ENCODE measurements at regions not wholly inside any gene's neighbourhood (a gene's known extent, or its start where the extent isn't known, plus 50 kb on each side); places are given as distances from the start of the nearest gene placed in this dataset.

DNA sequence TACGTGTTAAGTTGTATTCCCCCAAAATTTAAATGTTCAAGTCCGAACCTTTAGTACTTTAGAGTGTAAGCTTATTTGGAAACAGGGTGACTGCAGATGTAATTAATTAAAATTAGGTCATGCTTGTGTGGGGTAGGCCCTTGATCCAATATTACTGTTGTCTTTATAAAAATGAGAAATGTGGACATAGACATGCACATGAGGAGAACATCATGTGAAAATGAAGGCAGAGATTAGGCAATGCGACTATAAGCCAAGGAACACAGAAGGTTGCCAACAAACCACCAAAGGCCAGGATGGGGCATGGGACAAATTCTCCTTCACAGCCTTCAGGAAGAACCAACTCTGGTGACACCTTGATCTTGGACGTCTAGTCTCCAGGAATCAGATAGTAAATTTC lies 1698.4 kb upstream of the SLC10A2 start:
- DNase-seq = no peak

DNA sequence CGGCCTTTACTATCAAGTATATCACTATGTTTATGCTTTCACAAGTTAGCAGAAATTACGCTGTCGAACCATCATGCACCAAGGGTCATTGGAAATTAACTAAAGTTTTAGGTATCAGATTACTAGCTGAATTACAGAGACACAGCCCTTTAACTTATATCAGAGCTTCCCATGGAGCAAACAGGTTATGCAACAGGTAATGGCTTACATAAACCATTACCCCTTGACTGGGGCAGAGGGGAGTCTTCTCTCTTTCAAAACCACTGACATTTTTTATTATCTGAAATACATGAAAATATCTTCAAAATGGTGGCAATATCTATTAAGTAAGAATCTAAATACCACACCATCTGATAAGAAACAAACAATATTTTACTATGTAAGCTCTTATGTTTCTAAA lies 1692.9 kb upstream of the SLC10A2 start:
- no peak for DNase-seq

DNA sequence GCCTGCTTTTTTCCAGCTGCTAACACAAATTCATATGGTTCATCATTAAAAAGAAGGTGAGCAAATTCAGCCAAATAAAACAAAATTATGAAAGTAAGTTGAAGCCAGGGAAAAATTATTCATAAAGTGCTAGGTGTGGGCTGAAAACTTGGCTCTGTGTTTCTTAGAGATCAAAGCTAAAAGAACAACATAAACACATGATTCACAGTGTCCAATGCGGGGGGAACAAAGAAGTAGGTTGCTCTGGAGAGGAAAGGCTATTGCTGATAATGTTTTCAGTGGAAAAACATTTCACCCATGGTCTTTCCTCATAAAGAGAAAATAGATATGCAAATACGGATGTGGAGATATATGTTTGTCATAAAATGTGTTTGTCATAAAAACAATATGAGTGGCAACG lies 1691.5 kb upstream of the SLC10A2 start:
- no peak for DNase-seq

DNA sequence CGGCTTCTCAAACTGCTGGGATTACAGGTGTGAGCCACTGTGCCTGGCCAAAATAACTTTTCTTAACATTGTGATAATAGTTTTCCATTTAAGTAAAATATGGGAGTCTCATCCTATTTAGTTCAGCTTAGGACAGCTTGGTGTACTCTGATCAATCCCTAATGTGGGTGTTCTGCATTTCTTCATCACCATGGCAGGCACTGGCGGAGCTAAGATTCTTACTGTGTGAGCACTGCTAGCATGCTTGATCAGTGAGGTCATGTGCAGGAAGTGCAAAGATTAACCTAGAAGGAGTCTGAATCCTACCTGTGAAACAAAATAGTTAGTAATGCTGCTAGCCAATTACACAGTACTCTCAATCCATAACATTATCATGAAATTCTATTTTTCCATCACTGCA lies 1684.2 kb upstream of the SLC10A2 start:
- DNase-seq = no peak

DNA sequence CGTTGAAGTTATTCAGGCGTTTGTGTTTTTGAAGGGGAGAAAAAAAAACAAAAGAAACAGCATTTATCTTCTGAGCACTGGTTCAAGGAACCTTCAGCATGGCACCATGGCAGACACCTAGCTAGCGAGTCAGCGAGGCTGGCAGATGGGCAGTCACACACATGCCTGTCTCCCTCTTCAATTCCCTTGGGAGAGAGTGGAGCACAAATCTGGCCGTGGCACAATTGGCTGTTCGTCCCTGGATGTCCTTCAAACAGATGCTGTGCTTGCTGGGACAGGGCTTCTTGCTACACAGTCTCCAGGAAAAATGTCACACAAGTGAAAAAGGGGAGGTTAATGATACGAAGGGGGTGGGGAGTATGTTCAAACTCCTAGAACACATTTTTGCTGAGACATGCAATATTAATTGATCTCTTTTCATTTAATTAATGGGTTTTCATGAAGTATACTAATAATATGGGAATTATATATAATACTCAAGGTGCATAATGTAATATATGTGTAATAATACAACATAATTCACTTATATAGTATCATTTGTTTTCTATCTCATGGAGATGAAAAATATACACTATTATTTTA lies 1674.5 kb upstream of the SLC10A2 start:
- no peak for DNase-seq

DNA sequence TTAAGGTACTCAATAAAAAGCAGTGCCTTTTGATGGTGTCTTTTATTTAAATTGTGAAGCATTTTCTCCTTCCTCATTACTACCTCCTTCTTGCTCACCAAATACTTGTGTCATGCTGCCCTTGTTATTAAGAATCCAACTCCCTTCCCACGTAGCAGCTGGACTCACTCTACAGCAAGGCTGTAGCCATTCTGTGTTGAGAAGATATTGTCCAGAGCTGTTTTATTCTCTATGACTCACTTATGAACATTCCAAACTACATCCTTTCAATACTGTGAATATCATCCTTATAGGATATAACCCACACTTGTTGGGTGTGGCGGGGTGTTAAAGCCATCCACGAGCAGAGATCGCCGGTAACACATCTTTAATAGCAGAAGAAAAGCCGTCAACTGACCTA lies 1671.5 kb upstream of the SLC10A2 start:
- DNase-seq = no peak

DNA sequence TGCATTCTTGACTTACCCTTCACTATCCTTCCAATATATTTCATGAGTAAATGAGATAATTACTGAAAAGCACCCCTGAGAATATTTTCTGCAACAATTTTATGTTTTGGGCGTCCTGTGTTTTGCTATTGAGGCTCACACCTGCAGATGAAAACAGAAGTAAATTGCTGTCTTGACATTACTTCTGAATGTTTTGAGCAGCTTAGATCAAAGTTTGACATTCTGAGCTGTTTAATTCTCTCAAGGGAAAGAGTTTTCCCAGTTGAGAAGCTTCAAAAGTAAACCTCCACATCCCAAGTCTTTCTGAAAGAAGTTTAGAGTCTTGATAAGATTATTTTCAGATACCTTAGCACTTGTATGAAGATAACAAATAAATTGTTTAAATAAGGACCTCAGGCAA lies 1667.2 kb upstream of the SLC10A2 start:
- no peak for DNase-seq

DNA sequence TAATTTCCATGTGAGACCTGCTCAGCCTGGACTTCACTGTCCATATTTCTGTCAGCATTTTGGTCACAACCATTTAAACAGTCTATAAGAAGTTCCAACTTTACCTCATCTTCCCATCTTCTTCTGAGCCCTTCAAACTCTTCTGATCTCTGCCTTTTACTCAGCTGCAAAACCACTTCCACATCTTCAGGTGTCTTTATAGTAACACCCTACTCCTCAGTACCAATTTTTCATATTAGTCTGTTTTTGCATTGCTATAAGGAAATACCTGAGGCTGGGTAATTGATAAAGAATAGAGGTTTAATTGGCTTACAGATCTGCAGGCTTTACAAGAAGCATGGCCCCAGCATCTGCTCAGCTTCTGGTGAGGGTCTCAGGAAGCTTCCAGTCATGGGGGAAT lies 1648.9 kb upstream of the SLC10A2 start:
- DNase-seq = no peak

DNA sequence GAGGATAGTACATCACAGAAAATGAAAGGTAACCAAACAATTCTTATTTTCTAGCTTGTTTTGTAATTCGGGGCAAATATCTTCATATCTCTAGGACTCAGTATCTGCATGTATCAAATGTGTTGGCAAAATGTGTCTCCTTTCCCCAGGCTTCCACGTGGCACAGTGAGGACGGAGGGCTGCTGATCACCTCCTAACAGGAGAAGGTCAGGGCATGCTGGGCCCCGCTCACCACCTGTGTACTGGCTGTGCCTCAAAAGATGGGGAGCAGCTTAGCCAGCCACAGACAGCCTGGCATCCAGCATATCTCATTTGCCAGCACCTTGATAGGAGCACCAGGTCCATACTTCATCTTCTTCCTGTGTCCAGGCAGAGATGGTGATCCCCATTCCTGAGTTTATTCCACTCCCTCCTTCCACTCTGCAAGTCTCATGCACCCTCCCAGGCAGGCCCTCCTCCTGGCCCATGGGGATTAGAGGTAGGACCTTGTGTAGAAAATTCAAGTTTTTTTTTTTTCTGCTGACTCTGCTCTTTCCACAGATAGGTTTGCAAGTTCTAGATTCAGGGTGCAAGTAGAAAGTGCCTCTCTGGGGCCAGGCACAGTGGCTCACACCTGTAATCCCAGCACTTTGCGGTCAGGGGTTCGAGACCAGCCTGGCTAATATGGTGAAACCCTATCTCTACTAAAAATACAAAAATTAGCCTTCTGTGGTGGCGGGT lies 1639.0 kb upstream of the SLC10A2 start:
- no peak for DNase-seq

DNA sequence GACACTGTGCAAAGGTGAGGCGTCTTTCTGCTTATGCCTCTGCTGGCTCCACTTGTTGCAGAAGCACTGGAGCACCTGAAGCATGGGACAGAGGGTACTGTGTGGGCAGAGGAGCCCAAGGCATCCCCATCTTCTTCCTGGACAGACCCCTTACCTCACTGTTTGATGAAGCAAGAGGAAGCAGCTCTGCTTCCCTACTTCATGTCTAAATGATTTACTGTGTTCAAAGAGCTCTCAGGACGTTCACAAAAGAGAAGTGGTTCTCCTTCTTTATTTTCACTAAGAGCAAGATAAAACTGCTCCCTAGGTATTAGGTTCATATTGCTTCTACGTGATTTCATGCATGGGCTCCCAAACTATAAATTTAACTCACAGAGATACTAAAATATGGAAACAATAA lies 1635.4 kb upstream of the SLC10A2 start:
- DNase-seq = no peak

DNA sequence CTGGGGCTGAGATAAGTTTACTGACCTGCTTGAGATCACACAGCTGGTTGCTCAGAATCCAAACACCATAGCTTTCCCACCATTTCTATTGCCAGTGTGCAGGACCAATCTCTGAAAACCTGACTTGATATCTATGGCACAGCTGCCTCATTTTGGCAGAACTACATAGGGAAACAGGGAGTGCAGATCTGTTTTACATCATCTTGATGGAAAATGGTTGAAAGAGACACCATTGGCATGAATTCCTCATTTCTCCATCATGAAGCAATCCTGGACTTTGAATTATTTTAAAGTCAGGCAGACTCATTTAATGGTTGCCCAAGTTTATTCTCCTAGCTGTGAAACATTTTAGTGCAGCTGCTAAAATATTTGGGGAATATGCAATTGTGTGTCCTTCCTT lies 1628.2 kb upstream of the SLC10A2 start:
- DNase-seq = no peak

DNA sequence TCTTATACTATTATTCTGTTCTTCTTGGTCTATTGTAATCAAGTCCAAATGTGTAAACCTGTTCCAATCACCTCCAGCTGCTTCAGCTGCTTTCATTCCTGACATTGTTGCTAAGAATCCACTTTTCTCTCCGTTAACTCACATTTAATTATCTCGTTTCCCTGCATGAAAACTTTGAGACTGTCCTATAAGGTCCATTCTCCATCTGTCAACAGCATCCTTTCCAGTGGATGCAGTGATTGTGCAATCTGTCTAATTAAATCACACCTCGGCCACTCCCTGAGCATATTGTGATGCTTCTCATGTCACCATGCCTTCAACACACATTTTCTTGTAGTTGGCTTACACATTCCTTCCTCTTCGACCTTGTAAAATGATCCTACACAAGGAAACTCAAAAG lies 1626.9 kb upstream of the SLC10A2 start:
- no peak for DNase-seq

DNA sequence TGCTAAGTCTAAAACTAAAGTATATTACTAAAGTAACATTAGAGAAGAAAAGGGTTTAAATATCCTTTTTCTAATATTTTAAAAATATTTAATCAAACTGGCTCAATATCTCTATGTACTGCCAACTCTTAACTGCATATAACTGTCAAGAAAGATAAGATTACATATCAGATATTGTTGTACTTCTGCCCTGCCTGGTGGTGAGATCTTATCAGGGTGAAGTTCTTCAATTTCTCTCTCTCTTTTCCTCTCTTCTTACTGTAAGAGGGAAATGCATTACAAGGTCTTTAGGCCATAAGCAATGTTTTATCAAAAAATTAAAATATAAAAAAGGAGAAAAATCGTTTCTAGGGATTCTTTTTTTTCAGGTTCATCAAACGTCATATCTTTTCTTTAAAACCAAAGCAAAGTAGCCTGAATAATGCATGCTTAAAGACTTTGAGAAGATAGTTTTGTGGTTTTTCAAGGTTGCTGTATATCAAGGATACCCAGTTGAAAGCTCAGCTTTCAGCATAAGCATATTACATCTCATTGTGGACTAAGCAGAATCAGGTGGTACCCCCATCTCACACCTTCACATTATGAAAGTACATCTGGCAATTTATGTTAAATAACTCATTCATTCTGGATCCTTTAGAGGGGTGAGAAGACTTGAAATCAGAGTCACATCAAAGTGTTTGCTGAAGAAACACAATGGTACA lies 1625.7 kb upstream of the SLC10A2 start:
- DNase-seq = no peak

DNA sequence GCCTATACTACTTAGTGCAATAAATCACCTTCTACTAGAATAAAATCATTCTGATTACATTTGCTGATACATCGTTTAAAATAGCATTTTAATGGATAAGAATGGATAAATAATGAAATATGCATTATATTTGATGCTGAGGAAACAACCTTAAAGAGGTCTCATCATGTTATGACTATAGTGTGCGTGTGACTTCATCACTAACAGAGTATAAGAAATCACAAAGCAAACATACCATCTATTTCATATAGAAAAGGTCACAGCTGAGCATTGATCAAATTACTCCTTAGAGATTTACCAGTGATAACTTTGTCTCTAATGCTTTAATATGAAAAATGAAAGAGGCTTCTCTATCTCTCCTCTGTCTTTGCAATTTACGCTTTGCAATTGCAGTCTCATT lies 1620.3 kb upstream of the SLC10A2 start:
- no peak for DNase-seq

DNA sequence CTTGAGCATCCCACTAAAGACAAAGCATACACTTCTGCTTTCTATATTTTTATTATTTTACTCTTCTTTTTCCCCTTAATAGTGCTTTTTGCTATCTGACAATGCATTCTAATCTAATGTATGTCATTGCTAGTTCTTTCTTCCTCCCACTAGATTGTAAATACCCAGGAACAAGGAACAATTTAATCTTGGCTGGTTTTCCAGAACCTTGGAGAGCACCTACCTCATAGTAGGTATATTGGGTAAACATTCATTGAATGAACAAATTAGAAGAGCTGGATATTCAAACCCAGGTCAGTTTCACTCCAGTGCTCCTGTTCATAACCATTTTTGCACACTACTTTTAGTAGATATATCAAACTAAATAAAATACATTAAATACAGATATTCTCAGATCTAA lies 1617.6 kb upstream of the SLC10A2 start:
- DNase-seq = no peak

DNA sequence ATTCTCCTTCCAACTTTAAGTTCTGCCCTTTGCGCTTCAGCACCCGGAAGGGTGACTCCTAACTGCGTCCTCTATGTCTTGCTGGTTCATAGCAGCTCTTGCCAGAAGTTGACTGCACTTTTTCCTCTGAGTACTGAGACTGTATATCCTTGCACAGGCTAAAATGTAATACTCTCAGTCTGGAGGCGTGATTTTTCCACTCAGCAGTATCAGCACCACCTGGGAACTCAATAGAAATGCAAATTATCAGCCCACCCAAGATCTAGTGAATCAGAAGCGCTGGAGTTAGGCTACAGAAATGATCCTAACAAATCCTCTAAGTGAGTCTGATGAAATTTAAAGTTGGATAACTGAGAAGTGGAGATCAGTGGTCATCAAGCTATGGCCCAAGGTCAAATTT lies 1611.9 kb upstream of the SLC10A2 start:
- DNase-seq = no peak

DNA sequence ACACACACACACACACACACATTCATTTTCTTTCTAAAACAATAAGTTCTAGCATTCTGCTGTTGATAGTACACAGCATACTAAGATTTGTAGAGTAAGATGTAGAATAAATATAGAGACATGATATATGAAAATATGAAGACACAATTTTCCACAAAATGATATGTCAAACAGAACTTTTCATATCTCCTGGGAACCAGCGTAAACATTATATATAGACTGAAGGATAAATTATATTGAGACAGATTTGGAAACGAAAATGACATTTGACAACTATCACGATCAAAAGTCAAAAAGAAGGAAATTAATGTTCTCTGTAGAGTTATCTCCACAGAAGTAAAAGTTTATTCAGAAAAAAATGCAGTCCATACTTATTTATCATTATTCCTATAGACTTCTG lies 1605.7 kb upstream of the SLC10A2 start:
- no peak for DNase-seq

DNA sequence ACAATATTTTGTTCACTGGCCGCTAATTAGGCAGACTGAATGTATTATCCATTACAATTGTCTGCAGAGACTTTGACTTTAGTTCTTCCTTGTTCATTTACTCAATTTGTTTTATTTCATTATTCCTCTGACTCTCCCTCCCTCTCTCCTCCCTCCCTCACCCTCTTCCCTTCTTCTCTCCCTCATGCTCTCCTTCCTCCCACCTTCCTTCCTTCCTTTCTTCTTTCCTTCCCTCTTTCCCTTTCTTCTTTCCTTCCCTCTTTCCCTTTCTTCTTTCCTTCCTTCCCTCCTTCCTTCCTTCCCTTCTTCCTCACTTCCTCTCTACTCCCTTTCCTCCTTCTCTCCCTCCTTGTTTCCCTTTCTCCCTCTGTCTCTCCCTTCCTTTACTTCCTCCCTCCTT lies 1591.0 kb upstream of the SLC10A2 start:
- no peak for DNase-seq

DNA sequence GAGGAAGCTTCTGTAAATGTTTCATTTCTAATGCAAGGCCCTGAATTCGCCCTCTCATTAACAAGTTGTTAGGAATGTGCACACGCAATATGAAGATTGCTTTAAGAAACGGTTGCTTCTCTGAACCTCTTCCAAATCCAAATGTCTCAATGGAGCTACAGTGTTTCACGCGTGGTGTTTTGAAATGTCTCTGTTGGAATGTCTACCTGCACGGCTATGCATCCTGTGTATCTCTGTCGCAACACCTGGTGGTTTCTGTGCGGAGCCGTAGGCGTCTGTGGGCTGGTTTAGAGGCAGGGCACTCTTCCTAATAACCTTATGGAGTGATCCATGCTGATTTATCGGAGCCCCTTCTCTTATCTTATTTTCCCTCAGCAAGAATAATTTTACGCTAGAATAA lies 1584.2 kb upstream of the SLC10A2 start:
- DNase-seq = no peak

DNA sequence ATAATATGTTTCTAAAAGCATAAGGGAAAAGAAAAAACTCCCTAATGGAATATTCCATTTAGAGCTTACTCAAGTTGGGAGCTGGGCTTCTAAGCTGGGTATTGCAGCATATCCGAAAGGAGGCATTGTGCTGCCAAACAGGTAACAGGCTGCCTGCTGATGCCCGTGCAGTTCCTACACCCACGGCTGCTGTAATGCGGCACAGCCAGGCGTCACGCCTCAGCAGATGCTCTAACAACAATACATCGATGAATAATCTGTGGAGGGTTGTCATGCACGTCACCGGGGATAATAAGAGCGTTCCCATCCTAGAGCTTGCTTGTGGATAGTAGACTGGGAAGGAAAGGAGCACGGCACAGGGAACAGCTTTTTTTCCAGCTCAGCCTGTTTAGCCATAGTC lies 1582.1 kb upstream of the SLC10A2 start:
- no peak for DNase-seq

DNA sequence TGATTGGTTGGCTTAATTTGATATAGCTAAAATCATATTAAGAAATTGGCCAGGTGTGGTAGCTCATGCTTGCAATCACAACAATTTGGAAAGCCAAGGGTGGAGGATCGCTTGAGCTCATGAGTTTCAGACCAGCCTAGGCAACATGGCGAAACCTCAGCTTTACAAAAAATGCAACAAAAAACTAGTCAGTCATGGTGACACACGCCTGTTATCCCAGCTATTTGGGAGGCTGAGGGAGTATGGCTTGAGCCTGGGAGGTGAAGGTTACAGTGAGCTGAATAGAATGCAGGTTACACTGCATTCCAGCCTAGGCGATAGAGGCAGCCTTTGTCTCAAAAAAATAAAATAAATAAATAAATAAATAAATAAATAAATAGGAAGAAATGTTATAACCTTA lies 1579.6 kb upstream of the SLC10A2 start:
- no peak for DNase-seq

DNA sequence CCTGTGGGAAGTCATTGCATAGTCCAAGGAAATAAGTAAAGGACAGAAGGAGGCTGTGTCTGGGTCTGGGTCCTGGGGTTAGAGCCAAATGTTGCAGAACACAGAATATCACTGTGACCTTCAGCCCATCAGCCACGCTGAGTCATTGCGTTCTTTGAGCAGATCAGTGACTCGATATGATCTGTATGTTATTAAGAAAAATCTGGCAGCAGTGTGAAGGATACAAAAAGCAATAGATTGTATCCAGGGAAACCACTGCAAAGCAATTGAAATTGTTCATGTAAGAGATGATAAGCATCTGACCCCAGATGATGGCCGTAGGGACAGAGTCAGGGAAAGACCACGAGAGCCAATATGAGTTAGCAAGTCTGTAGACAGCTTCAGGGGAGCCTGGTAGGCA lies 1575.1 kb upstream of the SLC10A2 start:
- DNase-seq = no peak

DNA sequence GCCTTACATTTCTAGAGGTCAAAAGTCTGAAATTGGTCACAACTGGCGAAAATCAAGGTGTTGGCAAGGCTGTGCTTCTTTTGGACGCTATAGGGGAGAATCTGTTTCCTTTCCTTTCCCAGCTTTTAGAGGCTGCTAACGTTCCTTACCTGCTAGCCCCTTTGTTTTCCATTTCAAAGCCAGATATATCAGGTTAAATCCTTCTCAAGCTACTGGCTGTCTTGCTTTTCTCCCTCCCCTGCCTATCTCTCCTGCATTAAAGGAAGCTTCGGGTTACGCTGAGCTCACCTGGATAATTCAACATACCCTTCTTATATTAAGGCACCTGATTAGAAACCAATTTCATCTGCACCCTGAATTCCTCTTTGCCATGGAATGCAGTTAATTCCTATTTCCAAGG lies 1569.7 kb upstream of the SLC10A2 start:
- DNase-seq = no peak

DNA sequence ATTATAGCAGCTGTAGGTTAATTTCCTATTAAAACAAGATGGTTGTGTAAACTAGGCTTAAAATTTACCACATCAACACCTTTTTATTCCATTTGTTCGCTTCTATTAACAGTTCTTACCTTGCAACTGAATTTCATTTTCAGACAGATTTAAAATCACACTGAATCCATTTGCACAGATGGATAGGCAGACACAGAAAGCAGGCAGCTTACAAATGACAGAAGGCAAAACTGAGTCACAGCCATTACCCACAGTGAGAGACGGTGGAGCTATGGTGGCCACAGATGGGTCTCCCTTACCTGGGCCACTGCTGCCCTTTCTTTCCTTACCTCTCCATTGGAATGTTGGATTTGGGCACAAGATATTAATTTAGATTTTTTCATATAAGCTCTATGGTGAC lies 1567.8 kb upstream of the SLC10A2 start:
- DNase-seq = no peak

DNA sequence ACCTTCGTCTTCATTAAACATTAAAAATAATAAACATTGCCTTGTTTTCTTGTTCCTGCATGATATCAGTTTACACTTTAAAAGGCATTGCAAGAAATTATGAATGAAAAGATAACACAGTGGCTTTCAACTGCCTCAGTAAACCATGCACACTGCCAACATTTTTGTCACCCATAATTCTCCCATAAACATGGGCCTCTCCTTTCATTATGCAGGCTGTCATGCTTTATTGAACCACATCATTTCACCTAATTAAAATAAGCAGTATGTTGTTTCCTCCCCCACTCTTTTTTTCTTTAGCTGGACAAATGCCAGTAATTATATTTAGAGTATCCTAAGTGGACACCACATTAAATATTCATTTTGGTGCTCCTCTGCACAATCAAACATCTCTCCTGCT lies 1566.5 kb upstream of the SLC10A2 start:
- DNase-seq = no peak
